ENCODE measurements at regions not wholly inside any gene's neighbourhood (a gene's known extent, or its start where the extent isn't known, plus 50 kb on each side); places are given as distances from the start of the nearest gene placed in this dataset.

DNA sequence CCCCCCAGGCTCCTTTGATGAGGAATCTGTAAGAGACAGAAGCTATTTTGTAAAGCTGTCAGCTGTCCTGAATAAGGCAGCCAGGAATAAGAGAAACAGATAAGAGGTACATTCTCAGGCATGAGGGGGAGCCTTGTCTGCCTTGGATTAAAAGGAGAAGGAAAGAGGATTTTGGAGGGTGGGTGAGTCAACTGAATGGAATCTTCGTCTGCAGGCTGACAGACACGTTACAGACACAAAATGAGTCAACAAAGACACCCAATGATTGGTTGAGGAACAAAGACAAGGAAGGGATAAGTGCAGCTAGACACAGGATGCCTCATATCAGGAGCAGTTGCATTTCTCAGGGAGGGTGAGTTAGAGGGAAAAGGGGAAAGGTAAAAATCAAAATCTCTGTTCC is 162.5 kb downstream of the OLFM4 start:
- no peaks in the 10 kb centered on the region for H3K36me3 ChIP-seq
- 9% methylated on average over 2 of the region's 2 CpGs for WGBS

GRCh38 chr13:53197424-53197823 is 168.8 kb downstream of the OLFM4 start:
- WGBS: 24% methylated on average over 1 of the region's 1 CpG
- TF ChIP-seq POLR2AphosphoS5 (IDR thresholded peaks at IDR 0.05): no peak
- no peak for TF ChIP-seq POLR2A (IDR thresholded peaks at IDR 0.05)
- TF ChIP-seq, protein P1, sequence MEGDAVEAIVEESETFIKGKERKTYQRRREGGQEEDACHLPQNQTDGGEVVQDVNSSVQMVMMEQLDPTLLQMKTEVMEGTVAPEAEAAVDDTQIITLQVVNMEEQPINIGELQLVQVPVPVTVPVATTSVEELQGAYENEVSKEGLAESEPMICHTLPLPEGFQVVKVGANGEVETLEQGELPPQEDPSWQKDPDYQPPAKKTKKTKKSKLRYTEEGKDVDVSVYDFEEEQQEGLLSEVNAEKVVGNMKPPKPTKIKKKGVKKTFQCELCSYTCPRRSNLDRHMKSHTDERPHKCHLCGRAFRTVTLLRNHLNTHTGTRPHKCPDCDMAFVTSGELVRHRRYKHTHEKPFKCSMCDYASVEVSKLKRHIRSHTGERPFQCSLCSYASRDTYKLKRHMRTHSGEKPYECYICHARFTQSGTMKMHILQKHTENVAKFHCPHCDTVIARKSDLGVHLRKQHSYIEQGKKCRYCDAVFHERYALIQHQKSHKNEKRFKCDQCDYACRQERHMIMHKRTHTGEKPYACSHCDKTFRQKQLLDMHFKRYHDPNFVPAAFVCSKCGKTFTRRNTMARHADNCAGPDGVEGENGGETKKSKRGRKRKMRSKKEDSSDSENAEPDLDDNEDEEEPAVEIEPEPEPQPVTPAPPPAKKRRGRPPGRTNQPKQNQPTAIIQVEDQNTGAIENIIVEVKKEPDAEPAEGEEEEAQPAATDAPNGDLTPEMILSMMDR (IDR thresholded peaks at IDR 0.05): no peak
- intact Hi-C loops (cut with DNase I): no loop called here
- Histone ChIP-seq H3K27me3 (replicated peaks; ENCODE audit: insufficient read depth) (peaks cover 13% of the 10 kb centered on the region), H3K9me3 (no peaks in the 10 kb centered on the region), H3K4me3 (no peak overlapping the region), H3K27ac (no peak overlapping the region), H3K4me1 (replicated peaks) (no peaks in the 10 kb centered on the region), H3K36me3 (no peaks in the 10 kb centered on the region)
- no peak for DNase-seq (ENCODE audit: low spot score)

More for the DNA sequence above, 162.5 kb downstream of the OLFM4 start:
- no peaks in the 10 kb centered on the region for H3K4me1 ChIP-seq (replicated peaks)
- H3K27me3 ChIP-seq (replicated peaks; ENCODE audit: insufficient read depth): no peaks in the 10 kb centered on the region
- H3K27ac ChIP-seq: no peak overlapping the region
- H3K9me3 ChIP-seq: no peaks in the 10 kb centered on the region
- no peak for DNase-seq (ENCODE audit: low spot score)
- TF ChIP-seq, protein P1 (IDR thresholded peaks at IDR 0.05): no peak
- TF ChIP-seq POLR2AphosphoS5 (IDR thresholded peaks at IDR 0.05) (no peak), POLR2A (IDR thresholded peaks at IDR 0.05) (no peak)
- no peak overlapping the region for H3K4me3 ChIP-seq
- intact Hi-C loops (cut with DNase I): no loop called here

DNA sequence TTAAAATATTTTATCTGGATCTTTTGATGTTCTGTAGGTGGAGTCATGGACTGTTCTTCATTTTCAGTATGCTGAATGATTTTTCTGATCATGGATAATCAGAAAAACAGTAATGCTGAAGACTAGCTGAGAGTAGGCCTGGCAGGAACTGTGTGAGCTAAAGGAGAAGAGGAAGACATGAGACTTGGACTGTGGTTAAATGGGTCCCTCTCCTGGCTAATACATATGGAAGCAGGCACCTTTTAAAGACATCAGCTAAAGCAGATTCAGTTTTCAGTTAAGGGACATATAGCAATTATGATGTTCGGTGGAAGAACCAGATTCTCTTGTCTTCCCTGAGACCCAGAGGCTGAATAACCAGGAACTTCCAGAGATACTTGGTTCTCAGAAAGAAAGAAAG is 169.4 kb downstream of the OLFM4 start:
- Histone ChIP-seq H3K4me1 (replicated peaks) (no peaks in the 10 kb centered on the region), H3K4me3 (no peak overlapping the region), H3K36me3 (no peaks in the 10 kb centered on the region), H3K9me3 (no peaks in the 10 kb centered on the region), H3K27ac (no peak overlapping the region), H3K27me3 (replicated peaks; ENCODE audit: insufficient read depth) (peaks cover 13% of the 10 kb centered on the region)
- no peak for DNase-seq (ENCODE audit: low spot score)
- intact Hi-C loops (cut with DNase I): no loop called here
- TF ChIP-seq, protein P1 (IDR thresholded peaks at IDR 0.05): no peak
- TF ChIP-seq POLR2A (IDR thresholded peaks at IDR 0.05): no peak
- no peak for TF ChIP-seq POLR2AphosphoS5 (IDR thresholded peaks at IDR 0.05)
- WGBS: 58% methylated on average over 1 of the region's 1 CpG

- no peak for DNase-seq (ENCODE audit: low spot score)
- TF ChIP-seq POLR2A (IDR thresholded peaks at IDR 0.05): no peak
- no peak for TF ChIP-seq POLR2AphosphoS5 (IDR thresholded peaks at IDR 0.05)
- TF ChIP-seq, protein P1 (IDR thresholded peaks at IDR 0.05): no peak
- 23% methylated on average over 4 of the region's 4 CpGs for WGBS
- Histone ChIP-seq H3K4me3 (no peak overlapping the region), H3K27ac (no peak overlapping the region), H3K27me3 (replicated peaks; ENCODE audit: insufficient read depth) (peaks cover 13% of the 10 kb centered on the region), H3K9me3 (no peaks in the 10 kb centered on the region), H3K36me3 (no peaks in the 10 kb centered on the region), H3K4me1 (replicated peaks) (no peaks in the 10 kb centered on the region)
- intact Hi-C loops (cut with DNase I): no loop called here
Measured at GRCh38 chr13:53198736-53199135, 170.1 kb downstream of the OLFM4 start.

GRCh38 chr13:53200075-53200474 is 171.5 kb downstream of the OLFM4 start:
- Histone ChIP-seq H3K36me3 (no peaks in the 10 kb centered on the region), H3K4me1 (replicated peaks) (no peaks in the 10 kb centered on the region), H3K4me3 (no peak overlapping the region), H3K27me3 (replicated peaks; ENCODE audit: insufficient read depth) (peaks cover 13% of the 10 kb centered on the region), H3K27ac (no peak overlapping the region), H3K9me3 (no peaks in the 10 kb centered on the region)
- 83% methylated on average over 34 of the region's 34 CpGs for WGBS
- DNase-seq (ENCODE audit: low spot score): no peak
- TF ChIP-seq POLR2AphosphoS5 (IDR thresholded peaks at IDR 0.05) (no peak), POLR2A (IDR thresholded peaks at IDR 0.05) (no peak)
- TF ChIP-seq, protein P1 (IDR thresholded peaks at IDR 0.05): no peak
- intact Hi-C loops (cut with DNase I): no loop called here
